Left lung (tissue), 4 donors: ENCODE measurements at regions not wholly inside any gene's neighbourhood (a gene's known extent, or its start where the extent isn't known, plus 50 kb on each side); places are given as distances from the start of the nearest gene placed in this dataset.
"Not testable (repeated sequence)": the region's sequence is repeated elsewhere in the genome, so short reads cannot be mapped to it uniquely, and the experiment has no call there.

Experiments
- ATAC-seq: fragments of 200-7000 bp; cut with Tn5 transposase; one replicate; pipeline ENCODE4 v1.9.1; 2020; ENCODE audit warnings: moderate library complexity
- DNase-seq, 4 donors: peaks; one replicate each; pipeline ENCODE4 v3.0.0-alpha.2; 2013 to 2020
- H3K27ac ChIP-seq, 2 donors: fragments of 200-600 bp; sonication (generic) in 1 of 2; one replicate each; pipeline versions ENCODE4 v1.5.0 to v1.8.0; 2020 to 2021
- H3K27me3 ChIP-seq, 2 donors: fragments of 200-600 bp; sonication (generic) in 1 of 2; one replicate each; pipeline versions ENCODE4 v1.5.0 to v1.8.0; 2020 to 2021
- H3K36me3 ChIP-seq, 2 donors: fragments of 200-600 bp; sonication (generic) in 1 of 2; one replicate each; pipeline versions ENCODE4 v1.5.0 to v1.8.0; 2020 to 2021
- H3K4me1 ChIP-seq, 2 donors: fragments of 200-600 bp; one replicate each; pipeline ENCODE4 v1.8.0; 2021
- H3K4me3 ChIP-seq, 2 donors: fragments of 200-600 bp; sonication (generic) in 1 of 2; one replicate each; pipeline versions ENCODE4 v1.5.0 to v1.8.0; 2020 to 2021; ENCODE audit warnings: mild to moderate bottlenecking in 1 of 2
- H3K9me3 ChIP-seq, 2 donors: fragments of 200-600 bp; sonication (generic) in 1 of 2; one replicate each; pipeline versions ENCODE4 v1.5.0 to v1.8.0; 2020 to 2021
- intact Hi-C, 2 donors: fragments of 100-400 bp; cut with DNase I; formaldehyde crosslinking; loops; one replicate each; pipeline versions ENCODE4 v1.11.2 to v1.14.2; 2022
- TF ChIP-seq, protein P1 (sequence below), 2 donors: fragments of 200-600 bp; sonication (generic) in 1 of 2; IDR thresholded peaks; one replicate each; pipeline versions ENCODE4 v1.5.0 to v1.8.0; 2021; ENCODE audit warnings: antibody characterized with exemption in 2 of 2
- donor health status: DM: no; HTN: yes; CAD: no.
- donor health status: DM: no; HTN: no; CAD: no.

DNA sequence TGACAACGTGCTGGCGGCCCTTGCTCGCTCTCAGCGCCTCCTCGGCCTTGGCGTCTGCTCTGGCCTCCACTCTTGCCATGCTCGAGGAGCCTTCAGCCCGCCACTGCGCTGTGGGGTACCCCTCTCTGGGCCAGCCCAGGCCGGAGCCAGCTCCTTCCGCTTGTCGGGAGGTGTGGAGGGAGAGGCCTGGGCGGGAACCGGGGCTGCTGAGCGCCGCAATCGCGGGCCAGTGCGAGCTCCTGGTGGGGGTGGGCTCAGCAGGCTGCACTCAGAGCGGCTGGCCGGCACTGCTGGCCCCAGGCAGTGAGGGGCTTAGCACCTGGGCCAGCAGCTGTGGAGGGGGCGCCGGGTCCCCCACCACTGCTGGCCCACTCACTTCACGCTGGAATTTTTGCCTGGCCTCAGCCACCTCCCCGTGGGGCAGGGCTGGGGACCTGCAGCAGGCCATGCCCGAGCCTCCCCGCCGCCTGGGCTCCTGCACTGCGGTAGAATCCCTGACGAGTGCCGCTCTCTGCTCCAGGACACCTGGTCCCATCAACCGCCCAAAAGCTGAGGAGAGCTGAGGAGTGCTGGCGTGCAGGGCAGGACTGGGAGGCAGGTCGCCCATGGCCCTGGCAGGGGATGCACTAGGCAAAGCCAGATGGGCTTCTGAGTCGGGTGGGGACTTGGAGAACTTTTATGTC lies 372.2 kb upstream of the NRG3 start:
- Histone ChIP-seq H3K27ac (no peak overlapping the region), H3K36me3 (no peaks in the 10 kb centered on the region), H3K9me3 (peaks cover 0 to 25% of the 10 kb centered on the region in 2 donors), H3K27me3 (no peaks in the 10 kb centered on the region), H3K4me3 (no peak overlapping the region), H3K4me1 (no peaks in the 10 kb centered on the region)
- DNase-seq (peak in 1 of 4 donors; percentile 70), ATAC-seq (no peak)
- intact Hi-C loops, result no loop called here
- TF ChIP-seq, protein P1, sequence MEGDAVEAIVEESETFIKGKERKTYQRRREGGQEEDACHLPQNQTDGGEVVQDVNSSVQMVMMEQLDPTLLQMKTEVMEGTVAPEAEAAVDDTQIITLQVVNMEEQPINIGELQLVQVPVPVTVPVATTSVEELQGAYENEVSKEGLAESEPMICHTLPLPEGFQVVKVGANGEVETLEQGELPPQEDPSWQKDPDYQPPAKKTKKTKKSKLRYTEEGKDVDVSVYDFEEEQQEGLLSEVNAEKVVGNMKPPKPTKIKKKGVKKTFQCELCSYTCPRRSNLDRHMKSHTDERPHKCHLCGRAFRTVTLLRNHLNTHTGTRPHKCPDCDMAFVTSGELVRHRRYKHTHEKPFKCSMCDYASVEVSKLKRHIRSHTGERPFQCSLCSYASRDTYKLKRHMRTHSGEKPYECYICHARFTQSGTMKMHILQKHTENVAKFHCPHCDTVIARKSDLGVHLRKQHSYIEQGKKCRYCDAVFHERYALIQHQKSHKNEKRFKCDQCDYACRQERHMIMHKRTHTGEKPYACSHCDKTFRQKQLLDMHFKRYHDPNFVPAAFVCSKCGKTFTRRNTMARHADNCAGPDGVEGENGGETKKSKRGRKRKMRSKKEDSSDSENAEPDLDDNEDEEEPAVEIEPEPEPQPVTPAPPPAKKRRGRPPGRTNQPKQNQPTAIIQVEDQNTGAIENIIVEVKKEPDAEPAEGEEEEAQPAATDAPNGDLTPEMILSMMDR (IDR thresholded peaks at IDR 0.05), result no peak

DNA sequence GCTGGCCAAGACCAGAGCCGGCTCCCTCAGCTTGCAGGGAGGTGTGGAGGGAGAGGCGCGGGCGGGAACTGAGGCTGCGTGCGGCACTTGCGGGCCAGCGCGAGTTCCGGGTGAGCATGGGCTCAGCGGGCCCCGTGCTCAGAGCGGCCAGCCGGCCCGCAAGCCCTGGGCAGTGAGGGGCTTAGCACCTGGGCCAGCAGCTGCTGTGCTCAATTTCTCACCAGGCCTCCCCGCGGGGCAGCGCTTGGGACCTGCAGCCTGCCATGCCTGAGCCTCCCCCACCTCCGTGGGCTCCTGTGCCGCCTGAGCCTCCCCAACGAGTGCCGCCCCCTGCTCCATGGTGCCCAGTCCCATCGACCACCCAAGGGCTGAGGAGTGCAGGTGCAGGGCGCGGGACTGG lies 369.2 kb upstream of the NRG3 start:
- H3K27me3 ChIP-seq, H3K36me3 ChIP-seq, ATAC-seq, intact Hi-C loops, H3K4me3 ChIP-seq, H3K4me1 ChIP-seq, H3K27ac ChIP-seq: not testable (repeated sequence)
- DNase-seq, result peak in 1 of 4 donors; percentile 67
- peaks cover 0 to 42% of the 10 kb centered on the region in 2 donors for H3K9me3 ChIP-seq

DNA sequence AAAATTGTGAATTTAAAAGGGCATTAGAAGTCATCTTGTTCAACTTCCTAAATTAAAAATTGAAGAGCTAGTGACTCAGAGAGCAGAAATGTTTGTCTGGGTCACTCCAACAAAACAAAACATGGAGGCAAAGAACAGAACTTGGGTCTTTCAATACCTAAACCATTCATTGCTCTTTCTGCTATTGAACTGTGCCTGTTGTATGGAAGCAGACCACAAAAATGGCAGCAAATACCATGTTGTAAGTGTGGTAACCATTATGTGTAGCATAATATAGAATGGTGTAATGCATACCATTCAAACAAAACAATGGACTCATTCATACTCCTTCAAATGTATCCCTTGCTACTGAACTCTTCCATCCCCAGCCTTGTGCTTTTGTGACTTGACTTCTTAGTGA lies 360.2 kb upstream of the NRG3 start:
- peaks cover 0 to 16% of the 10 kb centered on the region in 2 donors for H3K9me3 ChIP-seq
- no peaks in the 10 kb centered on the region for H3K27me3 ChIP-seq
- ATAC-seq (no peak), DNase-seq (no peak)
- intact Hi-C loops, result no loop called here
- H3K36me3 ChIP-seq, result no peaks in the 10 kb centered on the region
- H3K4me3 ChIP-seq, result no peak overlapping the region
- no peaks in the 10 kb centered on the region for H3K4me1 ChIP-seq
- no peak overlapping the region for H3K27ac ChIP-seq
- TF ChIP-seq, protein P1 (IDR thresholded peaks at IDR 0.05), result no peak

DNA sequence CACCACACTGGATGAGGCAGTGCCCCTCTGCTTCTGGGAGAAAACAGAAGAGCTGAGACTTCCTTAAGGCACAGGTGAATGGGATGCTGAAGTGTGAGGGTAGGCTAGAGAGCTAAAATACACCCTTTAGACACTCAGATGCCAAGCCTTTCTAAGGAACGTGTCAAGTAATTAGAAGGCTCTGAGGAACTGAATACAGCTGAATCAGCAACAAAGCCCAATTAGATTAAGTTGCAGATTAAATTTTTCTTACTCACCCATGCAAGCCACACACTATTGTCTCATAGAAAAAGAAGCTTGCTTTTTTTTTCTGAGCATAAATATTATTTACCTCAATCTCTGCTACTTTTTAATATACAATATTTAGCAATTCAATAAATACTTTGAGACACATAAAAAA lies 354.3 kb upstream of the NRG3 start:
- no peaks in the 10 kb centered on the region for H3K36me3 ChIP-seq
- no peak overlapping the region for H3K4me3 ChIP-seq
- H3K27ac ChIP-seq, result no peak overlapping the region
- intact Hi-C loops, result no loop called here
- no peak for DNase-seq
- H3K4me1 ChIP-seq, result no peaks in the 10 kb centered on the region
- TF ChIP-seq, protein P1 (IDR thresholded peaks at IDR 0.05), result no peak
- no peak for ATAC-seq
- no peaks in the 10 kb centered on the region for H3K27me3 ChIP-seq
- H3K9me3 ChIP-seq, result no peaks in the 10 kb centered on the region

DNA sequence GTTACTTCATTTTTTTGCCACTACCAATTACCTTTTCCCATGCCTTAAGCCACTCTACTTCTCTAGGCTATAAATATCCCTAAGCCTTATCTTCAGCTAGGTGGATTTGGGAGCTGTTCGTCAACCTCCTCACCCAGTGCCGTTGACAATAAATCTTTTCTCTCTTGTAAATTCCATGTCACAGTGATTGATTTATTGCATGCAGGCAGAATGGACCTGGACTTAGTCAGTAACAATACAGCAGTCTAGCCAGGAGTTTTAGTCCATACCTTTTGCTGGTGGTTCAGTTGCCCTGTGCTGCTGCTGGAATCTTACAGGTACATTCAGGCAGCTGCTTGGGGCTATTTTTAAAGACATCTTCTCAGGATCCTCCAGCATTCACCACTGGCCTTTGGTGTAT lies 350.5 kb upstream of the NRG3 start:
- Histone ChIP-seq H3K4me1 (no peaks in the 10 kb centered on the region), H3K4me3 (no peak overlapping the region), H3K27ac (no peak overlapping the region), H3K36me3 (no peaks in the 10 kb centered on the region), H3K9me3 (peaks cover 0 to 8% of the 10 kb centered on the region in 2 donors), H3K27me3 (no peaks in the 10 kb centered on the region)
- intact Hi-C loops, result no loop called here
- DNase-seq (no peak), ATAC-seq (no peak)
- TF ChIP-seq, protein P1 (IDR thresholded peaks at IDR 0.05), result no peak

DNA sequence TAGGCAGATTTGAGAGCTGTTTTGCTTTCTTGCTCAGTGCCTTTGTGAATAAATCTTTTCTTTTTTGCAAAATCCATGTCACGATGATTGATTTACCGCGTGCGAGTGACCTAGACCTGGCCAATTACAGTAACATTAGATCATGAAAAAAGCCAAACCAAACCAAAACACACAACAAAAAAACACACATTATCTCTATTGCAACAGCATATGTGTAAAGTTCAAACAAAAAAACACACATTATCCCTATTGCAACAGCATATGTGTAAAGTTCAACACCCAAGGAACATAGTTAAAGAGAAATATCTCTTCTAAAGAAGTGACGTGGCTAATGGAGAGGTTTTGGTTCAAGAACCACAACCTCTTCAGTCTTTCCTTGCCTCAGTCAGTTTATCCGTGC lies 342.6 kb upstream of the NRG3 start:
- Histone ChIP-seq H3K4me1 (no peaks in the 10 kb centered on the region), H3K27ac (no peak overlapping the region), H3K36me3 (no peaks in the 10 kb centered on the region), H3K9me3 (peaks cover 0 to 3% of the 10 kb centered on the region in 2 donors), H3K27me3 (no peaks in the 10 kb centered on the region), H3K4me3 (no peak overlapping the region)
- TF ChIP-seq, protein P1 (IDR thresholded peaks at IDR 0.05), result no peak
- intact Hi-C loops, result no loop called here
- DNase-seq, result no peak
- no peak for ATAC-seq
